GM23338 (cell line): ENCODE measurements at regions not wholly inside any gene's neighbourhood (a gene's known extent, or its start where the extent isn't known, plus 50 kb on each side); places are given as distances from the start of the nearest gene placed in this dataset.

Experiments
- ATAC-seq: fragments of 200-7000 bp; cut with Tn5 transposase; 3 replicates; pipeline ENCODE4 v1.9.1; 2020
- DNase-seq: peaks from one replicate; pipeline ENCODE4 v3.0.0-alpha.2; 2015; ENCODE audit warnings: low spot score
- H2AFZ ChIP-seq: fragments of 200-600 bp; sonication (generic); 2 replicates; pipeline ENCODE4 v1.8.0; 2016; ENCODE audit warnings: antibody characterized with exemption, mild to moderate bottlenecking, moderate library complexity
- H3F3A ChIP-seq: fragments of 200-600 bp; sonication (generic); replicated peaks from 2 replicates; pipeline ENCODE4 v1.8.0; 2017; ENCODE audit warnings: antibody characterized with exemption, mixed run types, low read depth
- H3K27ac ChIP-seq: fragments of 200-600 bp; sonication (generic); 2 replicates; pipeline ENCODE4 v1.6.1; 2016; ENCODE audit warnings: low read depth
- H3K27me3 ChIP-seq: fragments of 200-600 bp; sonication (generic); 2 replicates; pipeline ENCODE4 v1.8.0; 2016; ENCODE audit warnings: mild to moderate bottlenecking, mixed run types, moderate library complexity; ENCODE audit not compliant: insufficient read depth
- H3K36me3 ChIP-seq: fragments of 200-600 bp; sonication (generic); 2 replicates; pipeline ENCODE4 v1.8.0; 2016; ENCODE audit warnings: mild to moderate bottlenecking; ENCODE audit not compliant: insufficient read depth
- H3K4me1 ChIP-seq: fragments of 200-600 bp; sonication (generic); 2 replicates; pipeline ENCODE4 v1.8.0; 2016; ENCODE audit warnings: mild to moderate bottlenecking, moderate library complexity; ENCODE audit not compliant: insufficient read depth
- H3K4me2 ChIP-seq: fragments of 200-600 bp; sonication (generic); 2 replicates; pipeline ENCODE4 v1.7.1; 2017; ENCODE audit warnings: mixed run types
- H3K4me3 ChIP-seq: fragments of 200-600 bp; sonication (generic); 2 replicates; pipeline ENCODE4 v1.6.1; 2016; ENCODE audit warnings: mixed run types
- H3K79me2 ChIP-seq: fragments of 200-600 bp; sonication (generic); replicated peaks from 2 replicates; pipeline ENCODE4 v1.8.0; 2017; ENCODE audit warnings: mild to moderate bottlenecking; ENCODE audit not compliant: insufficient read depth
- H3K9me2 ChIP-seq: fragments of 200-600 bp; sonication (generic); 2 replicates; pipeline ENCODE4 v1.8.0; 2017; ENCODE audit not compliant: insufficient read depth
- H4K20me1 ChIP-seq: fragments of 200-600 bp; sonication (generic); replicated peaks from 2 replicates; pipeline ENCODE4 v1.8.0; 2017; ENCODE audit warnings: mild to moderate bottlenecking; ENCODE audit not compliant: insufficient read depth
- H3K27ac Mint-ChIP-seq: 2 replicates; pipeline ENCODE4 v1.8.0; 2020; ENCODE audit warnings: inconsistent platforms, mild to moderate bottlenecking, moderate library complexity, mixed read lengths
- H3K27me3 Mint-ChIP-seq: 3 replicates; pipeline ENCODE4 v1.8.0; 2022; ENCODE audit warnings: low read depth, mild to moderate bottlenecking, moderate library complexity, mixed read lengths, inconsistent platforms; ENCODE audit not compliant: insufficient read depth, poor library complexity
- H3K36me3 Mint-ChIP-seq: 3 replicates; pipeline ENCODE4 v1.8.0; 2021; ENCODE audit warnings: low read depth, mild to moderate bottlenecking, inconsistent platforms, moderate library complexity, mixed read lengths
- H3K4me1 Mint-ChIP-seq: 3 replicates; pipeline ENCODE4 v1.8.0; 2020; ENCODE audit warnings: mild to moderate bottlenecking, inconsistent platforms, mixed read lengths
- H3K4me3 Mint-ChIP-seq: 3 replicates; pipeline ENCODE4 v1.8.0; 2021; ENCODE audit warnings: moderate library complexity, mild to moderate bottlenecking, inconsistent platforms, mixed read lengths
- H3K9me3 Mint-ChIP-seq: 3 replicates; pipeline ENCODE4 v1.8.0; 2020; ENCODE audit warnings: moderate library complexity, mild to moderate bottlenecking, inconsistent platforms, mixed read lengths
- EZH2 ChIP-seq: fragments of 200-600 bp; sonication (generic); IDR thresholded peaks from one replicate; pipeline ENCODE4 v1.8.0; 2017; ENCODE audit warnings: antibody characterized with exemption, mild to moderate bottlenecking, low read depth; ENCODE audit not compliant: unreplicated experiment
- EZH2phosphoT487 ChIP-seq: fragments of 200-600 bp; sonication (generic); IDR thresholded peaks from one replicate; pipeline ENCODE4 v1.8.1; 2018; ENCODE audit warnings: antibody characterized with exemption; ENCODE audit not compliant: unreplicated experiment
- JUNB ChIP-seq: IDR thresholded peaks from one replicate; pipeline ENCODE4 v1.6.1; 2016; ENCODE audit warnings: antibody characterized with exemption; ENCODE audit not compliant: unreplicated experiment
- NANOG ChIP-seq: IDR thresholded peaks from 2 replicates; pipeline ENCODE4 v1.6.1; 2016; ENCODE audit warnings: antibody characterized with exemption, borderline replicate concordance
- POLR2AphosphoS5 ChIP-seq: IDR thresholded peaks from 2 replicates; pipeline ENCODE4 v1.6.1; 2016; ENCODE audit warnings: antibody characterized with exemption, low read depth
- STAT1 ChIP-seq: IDR thresholded peaks from one replicate; pipeline ENCODE4 v1.6.1; 2016; ENCODE audit warnings: antibody characterized with exemption; ENCODE audit not compliant: unreplicated experiment
- ZNF114 ChIP-seq: fragments of 250-450 bp; sonication (Bioruptor Pico); IDR thresholded peaks from 2 replicates; pipeline ENCODE4 v1.5.0; 2020; ENCODE audit warnings: mild to moderate bottlenecking, moderate library complexity
- ZNF331 ChIP-seq: fragments of 250-450 bp; sonication (Bioruptor Pico); IDR thresholded peaks from 2 replicates; pipeline ENCODE4 v1.5.0; 2020; ENCODE audit warnings: low read depth, mild to moderate bottlenecking, moderate library complexity
- TF ChIP-seq, protein P1 (sequence below): IDR thresholded peaks from 2 replicates; pipeline ENCODE4 v1.6.1; 2016; ENCODE audit warnings: antibody characterized with exemption
- TF ChIP-seq, protein P2 (sequence below): fragments of 250-450 bp; sonication (Bioruptor Pico); IDR thresholded peaks from 2 replicates; pipeline ENCODE4 v1.5.0; 2020; ENCODE audit warnings: mild to moderate bottlenecking, moderate library complexity
- TF ChIP-seq, protein P3 (sequence below): IDR thresholded peaks from one replicate; pipeline ENCODE4 v1.6.1; 2018; ENCODE audit warnings: antibody characterized with exemption; ENCODE audit not compliant: unreplicated experiment

DNA sequence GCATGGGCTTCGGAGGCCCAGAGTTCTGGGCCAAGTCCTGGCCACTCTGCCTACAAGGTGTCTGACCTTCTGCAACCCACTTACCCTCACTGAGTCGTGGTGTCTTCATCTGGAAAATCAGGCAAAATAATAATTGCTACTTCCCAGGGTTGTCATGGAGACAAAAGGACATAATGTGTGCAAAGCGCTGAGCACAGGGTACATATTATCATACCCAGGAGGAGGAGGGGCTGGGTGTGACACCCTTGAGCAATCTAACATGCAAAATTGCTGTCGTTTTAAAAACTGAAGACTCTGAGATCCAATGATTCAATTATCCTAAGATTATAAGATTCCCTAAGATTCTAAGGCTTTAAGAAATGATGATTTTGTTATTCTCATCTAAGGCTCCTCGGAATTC lies 459.5 kb downstream of the PTPRU start:
- H3K36me3 ChIP-seq = no peaks in the 10 kb centered on the region
- TF ChIP-seq EZH2 (no peak), JUNB (no peak), ZNF331 (no peak), ZNF114 (CRISPR knock-in tag) (no peak), EZH2phosphoT487 (no peak), STAT1 (no peak), NANOG (no peak), POLR2AphosphoS5 (no peak)
- TF ChIP-seq, protein P1, sequence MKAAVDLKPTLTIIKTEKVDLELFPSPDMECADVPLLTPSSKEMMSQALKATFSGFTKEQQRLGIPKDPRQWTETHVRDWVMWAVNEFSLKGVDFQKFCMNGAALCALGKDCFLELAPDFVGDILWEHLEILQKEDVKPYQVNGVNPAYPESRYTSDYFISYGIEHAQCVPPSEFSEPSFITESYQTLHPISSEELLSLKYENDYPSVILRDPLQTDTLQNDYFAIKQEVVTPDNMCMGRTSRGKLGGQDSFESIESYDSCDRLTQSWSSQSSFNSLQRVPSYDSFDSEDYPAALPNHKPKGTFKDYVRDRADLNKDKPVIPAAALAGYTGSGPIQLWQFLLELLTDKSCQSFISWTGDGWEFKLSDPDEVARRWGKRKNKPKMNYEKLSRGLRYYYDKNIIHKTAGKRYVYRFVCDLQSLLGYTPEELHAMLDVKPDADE = no peak
- TF ChIP-seq, protein P2, sequence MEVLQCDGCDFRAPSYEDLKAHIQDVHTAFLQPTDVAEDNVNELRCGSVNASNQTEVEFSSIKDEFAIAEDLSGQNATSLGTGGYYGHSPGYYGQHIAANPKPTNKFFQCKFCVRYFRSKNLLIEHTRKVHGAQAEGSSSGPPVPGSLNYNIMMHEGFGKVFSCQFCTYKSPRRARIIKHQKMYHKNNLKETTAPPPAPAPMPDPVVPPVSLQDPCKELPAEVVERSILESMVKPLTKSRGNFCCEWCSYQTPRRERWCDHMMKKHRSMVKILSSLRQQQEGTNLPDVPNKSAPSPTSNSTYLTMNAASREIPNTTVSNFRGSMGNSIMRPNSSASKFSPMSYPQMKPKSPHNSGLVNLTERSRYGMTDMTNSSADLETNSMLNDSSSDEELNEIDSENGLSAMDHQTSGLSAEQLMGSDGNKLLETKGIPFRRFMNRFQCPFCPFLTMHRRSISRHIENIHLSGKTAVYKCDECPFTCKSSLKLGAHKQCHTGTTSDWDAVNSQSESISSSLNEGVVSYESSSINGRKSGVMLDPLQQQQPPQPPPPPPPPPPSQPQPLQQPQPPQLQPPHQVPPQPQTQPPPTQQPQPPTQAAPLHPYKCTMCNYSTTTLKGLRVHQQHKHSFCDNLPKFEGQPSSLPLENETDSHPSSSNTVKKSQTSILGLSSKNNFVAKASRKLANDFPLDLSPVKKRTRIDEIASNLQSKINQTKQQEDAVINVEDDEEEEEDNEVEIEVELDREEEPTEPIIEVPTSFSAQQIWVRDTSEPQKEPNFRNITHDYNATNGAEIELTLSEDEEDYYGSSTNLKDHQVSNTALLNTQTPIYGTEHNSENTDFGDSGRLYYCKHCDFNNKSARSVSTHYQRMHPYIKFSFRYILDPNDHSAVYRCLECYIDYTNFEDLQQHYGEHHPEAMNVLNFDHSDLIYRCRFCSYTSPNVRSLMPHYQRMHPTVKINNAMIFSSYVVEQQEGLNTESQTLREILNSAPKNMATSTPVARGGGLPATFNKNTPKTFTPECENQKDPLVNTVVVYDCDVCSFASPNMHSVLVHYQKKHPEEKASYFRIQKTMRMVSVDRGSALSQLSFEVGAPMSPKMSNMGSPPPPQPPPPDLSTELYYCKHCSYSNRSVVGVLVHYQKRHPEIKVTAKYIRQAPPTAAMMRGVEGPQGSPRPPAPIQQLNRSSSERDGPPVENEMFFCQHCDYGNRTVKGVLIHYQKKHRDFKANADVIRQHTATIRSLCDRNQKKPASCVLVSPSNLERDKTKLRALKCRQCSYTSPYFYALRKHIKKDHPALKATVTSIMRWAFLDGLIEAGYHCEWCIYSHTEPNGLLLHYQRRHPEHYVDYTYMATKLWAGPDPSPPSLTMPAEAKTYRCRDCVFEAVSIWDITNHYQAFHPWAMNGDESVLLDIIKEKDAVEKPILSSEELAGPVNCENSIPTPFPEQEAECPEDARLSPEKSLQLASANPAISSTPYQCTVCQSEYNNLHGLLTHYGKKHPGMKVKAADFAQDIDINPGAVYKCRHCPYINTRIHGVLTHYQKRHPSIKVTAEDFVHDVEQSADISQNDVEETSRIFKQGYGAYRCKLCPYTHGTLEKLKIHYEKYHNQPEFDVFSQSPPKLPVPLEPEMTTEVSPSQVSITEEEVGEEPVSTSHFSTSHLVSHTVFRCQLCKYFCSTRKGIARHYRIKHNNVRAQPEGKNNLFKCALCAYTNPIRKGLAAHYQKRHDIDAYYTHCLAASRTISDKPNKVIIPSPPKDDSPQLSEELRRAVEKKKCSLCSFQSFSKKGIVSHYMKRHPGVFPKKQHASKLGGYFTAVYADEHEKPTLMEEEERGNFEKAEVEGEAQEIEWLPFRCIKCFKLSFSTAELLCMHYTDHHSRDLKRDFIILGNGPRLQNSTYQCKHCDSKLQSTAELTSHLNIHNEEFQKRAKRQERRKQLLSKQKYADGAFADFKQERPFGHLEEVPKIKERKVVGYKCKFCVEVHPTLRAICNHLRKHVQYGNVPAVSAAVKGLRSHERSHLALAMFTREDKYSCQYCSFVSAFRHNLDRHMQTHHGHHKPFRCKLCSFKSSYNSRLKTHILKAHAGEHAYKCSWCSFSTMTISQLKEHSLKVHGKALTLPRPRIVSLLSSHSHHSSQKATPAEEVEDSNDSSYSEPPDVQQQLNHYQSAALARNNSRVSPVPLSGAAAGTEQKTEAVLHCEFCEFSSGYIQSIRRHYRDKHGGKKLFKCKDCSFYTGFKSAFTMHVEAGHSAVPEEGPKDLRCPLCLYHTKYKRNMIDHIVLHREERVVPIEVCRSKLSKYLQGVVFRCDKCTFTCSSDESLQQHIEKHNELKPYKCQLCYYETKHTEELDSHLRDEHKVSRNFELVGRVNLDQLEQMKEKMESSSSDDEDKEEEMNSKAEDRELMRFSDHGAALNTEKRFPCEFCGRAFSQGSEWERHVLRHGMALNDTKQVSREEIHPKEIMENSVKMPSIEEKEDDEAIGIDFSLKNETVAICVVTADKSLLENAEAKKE (CRISPR knock-in tag) = no peak
- TF ChIP-seq, protein P3, sequence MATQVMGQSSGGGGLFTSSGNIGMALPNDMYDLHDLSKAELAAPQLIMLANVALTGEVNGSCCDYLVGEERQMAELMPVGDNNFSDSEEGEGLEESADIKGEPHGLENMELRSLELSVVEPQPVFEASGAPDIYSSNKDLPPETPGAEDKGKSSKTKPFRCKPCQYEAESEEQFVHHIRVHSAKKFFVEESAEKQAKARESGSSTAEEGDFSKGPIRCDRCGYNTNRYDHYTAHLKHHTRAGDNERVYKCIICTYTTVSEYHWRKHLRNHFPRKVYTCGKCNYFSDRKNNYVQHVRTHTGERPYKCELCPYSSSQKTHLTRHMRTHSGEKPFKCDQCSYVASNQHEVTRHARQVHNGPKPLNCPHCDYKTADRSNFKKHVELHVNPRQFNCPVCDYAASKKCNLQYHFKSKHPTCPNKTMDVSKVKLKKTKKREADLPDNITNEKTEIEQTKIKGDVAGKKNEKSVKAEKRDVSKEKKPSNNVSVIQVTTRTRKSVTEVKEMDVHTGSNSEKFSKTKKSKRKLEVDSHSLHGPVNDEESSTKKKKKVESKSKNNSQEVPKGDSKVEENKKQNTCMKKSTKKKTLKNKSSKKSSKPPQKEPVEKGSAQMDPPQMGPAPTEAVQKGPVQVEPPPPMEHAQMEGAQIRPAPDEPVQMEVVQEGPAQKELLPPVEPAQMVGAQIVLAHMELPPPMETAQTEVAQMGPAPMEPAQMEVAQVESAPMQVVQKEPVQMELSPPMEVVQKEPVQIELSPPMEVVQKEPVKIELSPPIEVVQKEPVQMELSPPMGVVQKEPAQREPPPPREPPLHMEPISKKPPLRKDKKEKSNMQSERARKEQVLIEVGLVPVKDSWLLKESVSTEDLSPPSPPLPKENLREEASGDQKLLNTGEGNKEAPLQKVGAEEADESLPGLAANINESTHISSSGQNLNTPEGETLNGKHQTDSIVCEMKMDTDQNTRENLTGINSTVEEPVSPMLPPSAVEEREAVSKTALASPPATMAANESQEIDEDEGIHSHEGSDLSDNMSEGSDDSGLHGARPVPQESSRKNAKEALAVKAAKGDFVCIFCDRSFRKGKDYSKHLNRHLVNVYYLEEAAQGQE = no peak
- H3K27me3 ChIP-seq = no peaks in the 10 kb centered on the region
- no peak for DNase-seq
- H3K9me3 Mint-ChIP-seq = peaks cover 5% of the 10 kb centered on the region; the same call in 2 of the 3 replicates
- ATAC-seq = no peak
- no peak overlapping the region for H2AFZ ChIP-seq
- no peak overlapping the region for H3K4me3 Mint-ChIP-seq
- peaks cover 7% of the 10 kb centered on the region for H3K27me3 Mint-ChIP-seq
- no peak overlapping the region for H3K27ac ChIP-seq
- H3K4me1 ChIP-seq = no peaks in the 10 kb centered on the region
- no peak overlapping the region for H3K27ac Mint-ChIP-seq
- no peak overlapping the region for H3K4me3 ChIP-seq
- H3K4me2 ChIP-seq = no peak overlapping the region
- H3K4me1 Mint-ChIP-seq = peaks cover 4% of the 10 kb centered on the region; the same call in 2 of the 3 replicates
- H3F3A ChIP-seq = no peaks in the 10 kb centered on the region
- no peaks in the 10 kb centered on the region for H3K79me2 ChIP-seq
- H4K20me1 ChIP-seq = no peaks in the 10 kb centered on the region
- no peaks in the 10 kb centered on the region for H3K9me2 ChIP-seq
- no peaks in the 10 kb centered on the region for H3K36me3 Mint-ChIP-seq
